ENCODE measurements at regions not wholly inside any gene's neighbourhood (a gene's known extent, or its start where the extent isn't known, plus 50 kb on each side); places are given as distances from the start of the nearest gene placed in this dataset.

GRCh38 chr11:37712251-37712650 is 1114.2 kb upstream of the RAG2 start:
- TF ChIP-seq CTCF (IDR thresholded peaks at IDR 0.05; ENCODE audit: control extremely low read depth, extremely low read depth, low read depth, missing control alignments), result no peak
- no peak for DNase-seq (ENCODE audit: extremely low spot score)
- ChIA-PET POLR2A (no interaction called here), CTCF (interaction anchor here (0.9 to 1.4 kb wide), 6 partner anchors 12 to 33 kb away, joined by 3 to 4 read pairs (median 3); no protein-coding TSS in a partner anchor)

- no peak for TF ChIP-seq CTCF (IDR thresholded peaks at IDR 0.05; ENCODE audit: control extremely low read depth, extremely low read depth, low read depth, missing control alignments)
- CTCF ChIA-PET, result no interaction called here
- POLR2A ChIA-PET, result no interaction called here
- DNase-seq (ENCODE audit: extremely low spot score), result no peak
Observed at GRCh38 chr11:37710031-37710430, 1112.0 kb upstream of the RAG2 start.

- DNase-seq (ENCODE audit: extremely low spot score), result no peak
- ChIA-PET CTCF (no interaction called here), POLR2A (no interaction called here)
- no peak for TF ChIP-seq CTCF (IDR thresholded peaks at IDR 0.05; ENCODE audit: control extremely low read depth, extremely low read depth, low read depth, missing control alignments)
Observed at GRCh38 chr11:37704791-37705190, 1106.8 kb upstream of the RAG2 start.

- ChIA-PET CTCF (interaction anchor here (1.3 kb wide), 1 partner anchor 12 kb away, joined by 3 read pairs; no protein-coding TSS in a partner anchor), POLR2A (no interaction called here)
- DNase-seq (ENCODE audit: extremely low spot score), result no peak
- no peak for TF ChIP-seq CTCF (IDR thresholded peaks at IDR 0.05; ENCODE audit: control extremely low read depth, extremely low read depth, low read depth, missing control alignments)
Observed at GRCh38 chr11:37699644-37700043, 1101.6 kb upstream of the RAG2 start.

GRCh38 chr11:37695283-37695682 is 1097.2 kb upstream of the RAG2 start:
- POLR2A ChIA-PET, result no interaction called here
- CTCF ChIA-PET, result interaction anchor here (0.9 to 1.2 kb wide), 2 partner anchors 17 to 69 kb away, joined by 3 to 4 read pairs; no protein-coding TSS in a partner anchor
- no peak for DNase-seq (ENCODE audit: extremely low spot score)
- TF ChIP-seq CTCF (IDR thresholded peaks at IDR 0.05; ENCODE audit: control extremely low read depth, extremely low read depth, low read depth, missing control alignments), result no peak

GRCh38 chr11:37689951-37690350 is 1091.9 kb upstream of the RAG2 start:
- ChIA-PET CTCF (no interaction called here), POLR2A (no interaction called here)
- no peak for TF ChIP-seq CTCF (IDR thresholded peaks at IDR 0.05; ENCODE audit: control extremely low read depth, extremely low read depth, low read depth, missing control alignments)
- DNase-seq (ENCODE audit: extremely low spot score), result no peak

GRCh38 chr11:37688456-37688855 is 1090.4 kb upstream of the RAG2 start:
- CTCF ChIA-PET, result no interaction called here
- POLR2A ChIA-PET, result no interaction called here
- no peak for TF ChIP-seq CTCF (IDR thresholded peaks at IDR 0.05; ENCODE audit: control extremely low read depth, extremely low read depth, low read depth, missing control alignments)
- no peak for DNase-seq (ENCODE audit: extremely low spot score)

Data from GM10248 (cell line).